IMR-90 (cell line): ENCODE measurements at regions not wholly inside any gene's neighbourhood (a gene's known extent, or its start where the extent isn't known, plus 50 kb on each side); places are given as distances from the start of the nearest gene placed in this dataset.

Experiments
- BHLHE40 ChIP-seq: fragments of 150-350 bp; IDR thresholded peaks from 2 replicates; pipeline ENCODE4 v1.6.1; 2016; ENCODE audit warnings: mild to moderate bottlenecking, low read depth, low read length
- CEBPB ChIP-seq: IDR thresholded peaks from 2 replicates; pipeline ENCODE4 v1.6.1; 2012; ENCODE audit warnings: low read depth, low read length, improper control_type of control experiment
- CHD1 ChIP-seq: IDR thresholded peaks from 2 replicates; pipeline ENCODE4 v1.6.1; 2012; ENCODE audit warnings: low read depth, low read length, improper control_type of control experiment
- CTCF ChIP-seq: conservative IDR thresholded peaks from 2 replicates; pipeline ENCODE4 v1.5.1; 2012; ENCODE audit warnings: mild to moderate bottlenecking, low read depth, low read length, improper control_type of control experiment
- FOS ChIP-seq: fragments of 150-350 bp; IDR thresholded peaks from 2 replicates; pipeline ENCODE4 v1.6.1; 2016; ENCODE audit warnings: low read depth, low read length
- MAFK ChIP-seq: IDR thresholded peaks from 2 replicates; pipeline ENCODE4 v1.6.1; 2012; ENCODE audit warnings: low read depth, low read length, improper control_type of control experiment
- MXI1 ChIP-seq: IDR thresholded peaks from 2 replicates; pipeline ENCODE4 v1.6.1; 2012; ENCODE audit warnings: low read depth, mild to moderate bottlenecking, low read length, moderate library complexity, borderline replicate concordance
- POLR2A ChIP-seq: IDR thresholded peaks from 2 replicates; pipeline ENCODE4 v1.6.1; 2012; ENCODE audit warnings: mild to moderate bottlenecking, low read depth, low read length
- RAD21 ChIP-seq: IDR thresholded peaks from 2 replicates; pipeline ENCODE4 v1.6.1; 2012; ENCODE audit warnings: low read length, improper control_type of control experiment
- RFX5 ChIP-seq: IDR thresholded peaks from 2 replicates; pipeline ENCODE4 v1.8.0; 2012; ENCODE audit warnings: low read depth, mild to moderate bottlenecking, low read length, moderate library complexity
- SMC3 ChIP-seq: fragments of 150-350 bp; IDR thresholded peaks from 2 replicates; pipeline ENCODE4 v1.6.1; 2016; ENCODE audit warnings: low read depth, mild to moderate bottlenecking, antibody characterized with exemption, low read length, moderate library complexity
- TF ChIP-seq, protein P1 (sequence below): fragments of 150-350 bp; IDR thresholded peaks from 2 replicates; pipeline ENCODE4 v1.6.1; 2017; ENCODE audit warnings: mild to moderate bottlenecking, antibody characterized with exemption, low read length, low read depth
- TF ChIP-seq, protein P2 (sequence below): fragments of 150-350 bp; IDR thresholded peaks from 2 replicates; pipeline ENCODE4 v1.6.1; 2016; ENCODE audit warnings: low read depth, mild to moderate bottlenecking, low read length, moderate library complexity, borderline replicate concordance

DNA sequence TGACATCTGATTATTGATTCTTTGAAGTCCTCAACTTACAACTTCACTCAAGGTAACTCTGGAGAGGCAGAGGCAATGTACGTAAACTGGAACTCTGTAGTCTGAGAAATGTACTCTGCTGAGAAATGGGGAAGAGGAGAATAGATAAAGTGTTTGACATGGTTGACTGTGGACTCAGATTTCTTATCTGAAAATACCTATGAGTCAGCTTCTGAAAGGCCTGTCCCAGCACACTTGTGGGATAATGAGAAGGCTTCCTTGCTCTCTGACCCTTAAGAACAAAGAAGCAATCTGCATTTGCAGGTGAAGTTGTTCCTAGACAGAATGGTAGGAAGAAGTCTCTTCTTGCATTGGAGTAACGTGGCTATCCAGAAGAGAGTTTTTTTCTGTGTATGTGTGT is 1573.5 kb downstream of the BRINP3 start:
- TF ChIP-seq MAFK (no peak), MXI1 (no peak), CTCF (no peak), CEBPB (no peak), BHLHE40 (no peak), RFX5 (no peak), SMC3 (no peak), POLR2A (no peak), FOS (no peak), RAD21 (no peak), CHD1 (no peak)
- TF ChIP-seq, protein P1, sequence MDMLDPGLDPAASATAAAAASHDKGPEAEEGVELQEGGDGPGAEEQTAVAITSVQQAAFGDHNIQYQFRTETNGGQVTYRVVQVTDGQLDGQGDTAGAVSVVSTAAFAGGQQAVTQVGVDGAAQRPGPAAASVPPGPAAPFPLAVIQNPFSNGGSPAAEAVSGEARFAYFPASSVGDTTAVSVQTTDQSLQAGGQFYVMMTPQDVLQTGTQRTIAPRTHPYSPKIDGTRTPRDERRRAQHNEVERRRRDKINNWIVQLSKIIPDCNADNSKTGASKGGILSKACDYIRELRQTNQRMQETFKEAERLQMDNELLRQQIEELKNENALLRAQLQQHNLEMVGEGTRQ: no peak
- TF ChIP-seq, protein P2, sequence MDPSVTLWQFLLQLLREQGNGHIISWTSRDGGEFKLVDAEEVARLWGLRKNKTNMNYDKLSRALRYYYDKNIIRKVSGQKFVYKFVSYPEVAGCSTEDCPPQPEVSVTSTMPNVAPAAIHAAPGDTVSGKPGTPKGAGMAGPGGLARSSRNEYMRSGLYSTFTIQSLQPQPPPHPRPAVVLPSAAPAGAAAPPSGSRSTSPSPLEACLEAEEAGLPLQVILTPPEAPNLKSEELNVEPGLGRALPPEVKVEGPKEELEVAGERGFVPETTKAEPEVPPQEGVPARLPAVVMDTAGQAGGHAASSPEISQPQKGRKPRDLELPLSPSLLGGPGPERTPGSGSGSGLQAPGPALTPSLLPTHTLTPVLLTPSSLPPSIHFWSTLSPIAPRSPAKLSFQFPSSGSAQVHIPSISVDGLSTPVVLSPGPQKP: no peak
